Peyer's patch (tissue), 4 donors: ENCODE measurements at regions not wholly inside any gene's neighbourhood (a gene's known extent, or its start where the extent isn't known, plus 50 kb on each side); places are given as distances from the start of the nearest gene placed in this dataset.
"Not testable (repeated sequence)": the region's sequence is repeated elsewhere in the genome, so short reads cannot be mapped to it uniquely, and the experiment has no call there.

Experiments used
- CTCF ChIP-seq, 6 experiments: fragments of 450-650 bp in 4 of 6; fragments of 200-600 bp in 2 of 6; sonication (generic) in 1 of 6; IDR thresholded peaks; one replicate each; pipeline ENCODE4 v1.5.1; 2017 to 2019; ENCODE audit warnings: antibody characterized with exemption in 6 of 6, mild to moderate bottlenecking in 3 of 6, moderate library complexity in 1 of 6
- POLR2A ChIP-seq, 2 donors: fragments of 450-650 bp; IDR thresholded peaks; one replicate each; pipeline ENCODE4 v1.5.1; 2017; ENCODE audit warnings: antibody characterized with exemption in 2 of 2, mild to moderate bottlenecking in 2 of 2, moderate library complexity in 2 of 2

GRCh38 chr15:84388201-84388600 lies 152.6 kb downstream of the GOLGA6L4 start:
- TF ChIP-seq CTCF, POLR2A (IDR thresholded peaks at IDR 0.05): not testable (repeated sequence)
